Glomerular endothelial cell (primary cell): ENCODE measurements at regions not wholly inside any gene's neighbourhood (a gene's known extent, or its start where the extent isn't known, plus 50 kb on each side); places are given as distances from the start of the nearest gene placed in this dataset.
"Not testable (repeated sequence)": the region's sequence is repeated elsewhere in the genome, so short reads cannot be mapped to it uniquely, and the experiment has no call there.

Source experiments
- DNase-seq: peaks from one replicate; pipeline ENCODE4 v3.0.0-alpha.2; 2011; ENCODE audit warnings: low read depth, low spot score; ENCODE audit errors: extremely low read depth

- DNase-seq: no peak
These were observed 224.4 kb downstream of the C7orf25 start for GRCh38 chr7:42687211-42688055.

GRCh38 chr7:42686594-42687156 lies 225.2 kb downstream of the C7orf25 start:
- DNase-seq: no peak

- no peak for DNase-seq
These were observed 226.0 kb downstream of the C7orf25 start for GRCh38 chr7:42685911-42686310.

GRCh38 chr7:42677751-42678699 lies 233.8 kb downstream of the C7orf25 start:
- no peak for DNase-seq

- DNase-seq: no peak
These were observed 237.3 kb downstream of the C7orf25 start for GRCh38 chr7:42674541-42674940.

- DNase-seq: no peak
These were observed 237.9 kb downstream of the C7orf25 start for GRCh38 chr7:42673951-42674350.

GRCh38 chr7:42672339-42672999 lies 239.4 kb downstream of the C7orf25 start:
- DNase-seq: no peak

GRCh38 chr7:42671627-42672026 lies 240.2 kb downstream of the C7orf25 start:
- no peak for DNase-seq

- no peak for DNase-seq
These were observed 244.9 kb downstream of the C7orf25 start for GRCh38 chr7:42666994-42667393.

- DNase-seq: no peak
These were observed 249.0 kb downstream of the C7orf25 start for GRCh38 chr7:42662862-42663261.

- no peak for DNase-seq
These were observed 250.6 kb downstream of the C7orf25 start for GRCh38 chr7:42661312-42661711.

GRCh38 chr7:42650701-42651100 lies 261.2 kb downstream of the C7orf25 start:
- DNase-seq: no peak

GRCh38 chr7:42650171-42650570 lies 261.7 kb downstream of the C7orf25 start:
- DNase-seq: no peak

GRCh38 chr7:42645906-42646305 lies 266.0 kb downstream of the C7orf25 start:
- DNase-seq: no peak

- no peak for DNase-seq
These were observed 269.2 kb downstream of the C7orf25 start for GRCh38 chr7:42642699-42643098.

- DNase-seq: no peak
These were observed 271.9 kb downstream of the C7orf25 start for GRCh38 chr7:42639930-42640329.

- not testable (repeated sequence) for DNase-seq
These were observed 275.5 kb downstream of the C7orf25 start for GRCh38 chr7:42636380-42636779.

- DNase-seq: no peak
These were observed 283.8 kb downstream of the C7orf25 start for GRCh38 chr7:42628054-42628453.

- no peak for DNase-seq
These were observed 284.2 kb downstream of the C7orf25 start for GRCh38 chr7:42627626-42628025.

GRCh38 chr7:42627101-42627500 lies 284.8 kb downstream of the C7orf25 start:
- no peak for DNase-seq

- DNase-seq: no peak
These were observed 286.4 kb downstream of the C7orf25 start for GRCh38 chr7:42625421-42625820.
